Esophagus squamous epithelium (tissue), 4 donors: ENCODE measurements at regions not wholly inside any gene's neighbourhood (a gene's known extent, or its start where the extent isn't known, plus 50 kb on each side); places are given as distances from the start of the nearest gene placed in this dataset.

Experiments used
- CTCF ChIP-seq, 6 experiments: fragments of 450-650 bp in 4 of 6; fragments of 200-600 bp in 2 of 6; sonication (generic) in 2 of 6; IDR thresholded peaks; one replicate each; pipeline ENCODE4 v1.5.1; 2016 to 2019; ENCODE audit warnings: antibody characterized with exemption in 6 of 6, mild to moderate bottlenecking in 4 of 6, moderate library complexity in 4 of 6
- POLR2A ChIP-seq, 4 donors: fragments of 450-650 bp; IDR thresholded peaks; one replicate each; pipeline ENCODE4 v1.6.1; 2017; ENCODE audit warnings: antibody characterized with exemption in 4 of 4, mild to moderate bottlenecking in 4 of 4, moderate library complexity in 3 of 4

GRCh38 chrX:147846676-147847075 is 65.0 kb upstream of the FMR1 start:
- TF ChIP-seq CTCF (IDR thresholded peaks at IDR 0.05): no peak
- TF ChIP-seq POLR2A (IDR thresholded peaks at IDR 0.05): no peak
